Bronchial epithelial cell (primary cell): ENCODE measurements at regions not wholly inside any gene's neighbourhood (a gene's known extent, or its start where the extent isn't known, plus 50 kb on each side); places are given as distances from the start of the nearest gene placed in this dataset.
A peak's percentile ranks its signal among the peaks of the same experiment; 100 is the strongest.

ENCODE experiments used
- DNase-seq: peaks from one replicate; pipeline ENCODE4 v3.0.0-alpha.2; 2010; ENCODE audit warnings: low read depth
- FAIRE-seq: peaks from 2 replicates; lab custom pipeline; 2011; peaks lifted over from hg19 to GRCh38; lab: Jason Lieb, UNC
- H3K27me3 ChIP-seq: 2 replicates; pipeline ENCODE4 v1.5.1; 2011; ENCODE audit warnings: low read length; ENCODE audit not compliant: control insufficient read depth, insufficient read depth
- H3K36me3 ChIP-seq: 2 replicates; pipeline ENCODE4 v1.5.1; 2011; ENCODE audit warnings: low read length; ENCODE audit not compliant: control insufficient read depth, insufficient read depth
- H3K4me3 ChIP-seq: 2 replicates; pipeline ENCODE4 v1.5.1; 2011; ENCODE audit warnings: mild to moderate bottlenecking, low read depth, low read length, control low read depth
- CTCF ChIP-seq: IDR thresholded peaks from 2 replicates; pipeline ENCODE4 v1.5.1; 2011; ENCODE audit warnings: mild to moderate bottlenecking, moderate library complexity, low read length, control low read depth, inconsistent platforms; ENCODE audit not compliant: insufficient read depth, severe bottlenecking

GRCh38 chr2:236317938-236318396, 53.8 kb upstream of the ASB18 start:
- Histone ChIP-seq H3K36me3 (no peaks in the 10 kb centered on the region), H3K4me3 (no peak overlapping the region), H3K27me3 (peaks cover 2% of the 10 kb centered on the region)
- FAIRE-seq: no peak
- no peak for TF ChIP-seq CTCF
- no peak for DNase-seq

- H3K27me3 ChIP-seq: peaks cover 2% of the 10 kb centered on the region
- FAIRE-seq (peak; percentile 28), DNase-seq (no peak)
- H3K36me3 ChIP-seq: no peaks in the 10 kb centered on the region
- no peak overlapping the region for H3K4me3 ChIP-seq
- no peak for TF ChIP-seq CTCF
Measured at GRCh38 chr2:236318401-236318800, 54.2 kb upstream of the ASB18 start.

GRCh38 chr2:236319036-236319435, 54.8 kb upstream of the ASB18 start:
- Histone ChIP-seq H3K36me3 (no peaks in the 10 kb centered on the region), H3K4me3 (no peak overlapping the region), H3K27me3 (peaks cover 2% of the 10 kb centered on the region)
- TF ChIP-seq CTCF: no peak
- FAIRE-seq (peak; percentile 36), DNase-seq (no peak)

- peaks cover 2% of the 10 kb centered on the region for H3K27me3 ChIP-seq
- FAIRE-seq (no peak), DNase-seq (no peak)
- no peak for TF ChIP-seq CTCF
- no peaks in the 10 kb centered on the region for H3K36me3 ChIP-seq
- H3K4me3 ChIP-seq: no peak overlapping the region
Measured at GRCh38 chr2:236321415-236321814, 57.2 kb upstream of the ASB18 start.

- Histone ChIP-seq H3K4me3 (no peak overlapping the region), H3K27me3 (no peaks in the 10 kb centered on the region), H3K36me3 (no peaks in the 10 kb centered on the region)
- DNase-seq (no peak), FAIRE-seq (no peak)
- TF ChIP-seq CTCF: no peak
Measured at GRCh38 chr2:236333417-236334121, 69.4 kb upstream of the ASB18 start.
